PC-3 (cell line): ENCODE measurements at regions not wholly inside any gene's neighbourhood (a gene's known extent, or its start where the extent isn't known, plus 50 kb on each side); places are given as distances from the start of the nearest gene placed in this dataset.

Source experiments
- ATAC-seq: fragments of 200-7000 bp; cut with Tn5 transposase; 2 replicates; pipeline ENCODE4 v1.9.1; 2020; ENCODE audit warnings: mild to moderate bottlenecking, moderate library complexity
- BruUV-seq: library from RNA; stranded (reverse); fragments of 400-500 nt; replicated peaks from 2 replicates; lab custom pipeline; 2021; lab: Mats Ljungman, UMichigan
- CTCF ChIA-PET: fragments of 300-600 bp; sonication (Branson Sonifier 250); formaldehyde crosslinking; loops from one replicate; lab custom pipeline; 2022; ENCODE audit warnings: antibody characterized with exemption; lab: Charles Lee
- POLR2A ChIA-PET: fragments of 300-600 bp; sonication (Branson Sonifier 250); formaldehyde crosslinking; loops from one replicate; lab custom pipeline; 2022; ENCODE audit warnings: antibody characterized with exemption; ENCODE audit not compliant: unreplicated experiment; lab: Charles Lee
- DNase-seq: peaks from one replicate; pipeline ENCODE4 v3.0.0-alpha.2; 2015
- H2AFZ ChIP-seq: fragments of 300-600 bp; sonication (generic); 2 replicates; pipeline ENCODE4 v1.6.0; 2016; ENCODE audit warnings: antibody characterized with exemption, low read length
- H3F3A ChIP-seq: fragments of 300-600 bp; sonication (generic); one replicate; pipeline ENCODE4 v1.6.0; 2017; ENCODE audit warnings: antibody characterized with exemption, low read length, control low read depth, mild to moderate bottlenecking; ENCODE audit not compliant: unreplicated experiment
- H3K27ac ChIP-seq: fragments of 300-600 bp; sonication (generic); 2 replicates; pipeline ENCODE4 v1.5.1; 2016; ENCODE audit warnings: mild to moderate bottlenecking, low read length
- H3K27me3 ChIP-seq: fragments of 300-600 bp; sonication (generic); 2 replicates; pipeline ENCODE4 v1.6.1; 2016; ENCODE audit warnings: low read length, mixed read lengths
- H3K36me3 ChIP-seq: fragments of 300-600 bp; sonication (generic); 2 replicates; pipeline ENCODE4 v1.6.1; 2016; ENCODE audit warnings: low read depth, mixed run types, low read length, mixed read lengths
- H3K4me1 ChIP-seq: fragments of 300-600 bp; sonication (generic); 2 replicates; pipeline ENCODE4 v1.5.1; 2016; ENCODE audit warnings: low read length; ENCODE audit not compliant: insufficient read depth
- H3K4me2 ChIP-seq: fragments of 300-600 bp; sonication (generic); 2 replicates; pipeline ENCODE4 v1.6.0; 2016; ENCODE audit warnings: low read length
- H3K4me3 ChIP-seq: fragments of 300-600 bp; sonication (generic); 2 replicates; pipeline ENCODE4 v1.5.1; 2016; ENCODE audit warnings: mild to moderate bottlenecking, low read length, mixed read lengths
- H3K79me2 ChIP-seq: fragments of 300-600 bp; sonication (generic); 2 replicates; pipeline ENCODE4 v1.6.1; 2017; ENCODE audit warnings: low read length, mixed read lengths
- H3K9ac ChIP-seq: fragments of 300-600 bp; sonication (generic); 2 replicates; pipeline ENCODE4 v1.6.0; 2016; ENCODE audit warnings: mild to moderate bottlenecking, low read length
- H3K9me2 ChIP-seq: fragments of 300-600 bp; sonication (generic); replicated peaks from 2 replicates; pipeline ENCODE4 v1.6.1; 2016; ENCODE audit warnings: mixed run types, low read length, mixed read lengths
- H3K9me3 ChIP-seq: fragments of 300-600 bp; sonication (generic); 2 replicates; pipeline ENCODE4 v1.6.1; 2016; ENCODE audit warnings: low read length, mixed read lengths
- H4K20me1 ChIP-seq: fragments of 300-600 bp; sonication (generic); 2 replicates; pipeline ENCODE4 v1.6.1; 2016; ENCODE audit warnings: low read length, mixed read lengths
- CTCF ChIP-seq: fragments of 300-600 bp; sonication (generic); conservative IDR thresholded peaks from 2 replicates; pipeline ENCODE4 v1.5.1; 2017; ENCODE audit warnings: antibody characterized with exemption, low read depth, mild to moderate bottlenecking, low read length
- EZH2 ChIP-seq: fragments of 300-600 bp; sonication (generic); IDR thresholded peaks from one replicate; pipeline ENCODE4 v1.6.1; 2017; ENCODE audit warnings: antibody characterized with exemption, mild to moderate bottlenecking, low read length; ENCODE audit not compliant: unreplicated experiment
- EZH2phosphoT487 ChIP-seq: fragments of 300-600 bp; sonication (generic); IDR thresholded peaks from 2 replicates; pipeline ENCODE4 v1.6.1; 2018; ENCODE audit warnings: mild to moderate bottlenecking, antibody characterized with exemption, low read length, borderline replicate concordance
- intact Hi-C: fragments of 100-400 bp; cut with micrococcal nuclease; formaldehyde crosslinking; loops from 2 replicates; pipeline ENCODE4 v1.9.0; 2023

- DNase-seq: no peak
- Histone ChIP-seq H3K9me2 (0 out of 2 replicates have a peak, but pooled peaks cover 4% of the 10 kb centered on the region), H3K9ac (no peak overlapping the region), H2AFZ (no peak overlapping the region), H3F3A (no peaks in the 10 kb centered on the region), H3K36me3 (no peaks in the 10 kb centered on the region), H3K4me2 (no peak overlapping the region), H3K4me1 (no peaks in the 10 kb centered on the region), H3K79me2 (no peaks in the 10 kb centered on the region), H3K4me3 (no peak overlapping the region), H4K20me1 (no peaks in the 10 kb centered on the region), H3K27ac (no peak overlapping the region), H3K9me3 (no peaks in the 10 kb centered on the region), H3K27me3 (no peaks in the 10 kb centered on the region)
- ATAC-seq: no peak
- intact Hi-C loops: no loop called here
- no TSS peak for BruUV-seq
- ChIA-PET POLR2A (no interaction called here), CTCF (no interaction called here)
- TF ChIP-seq CTCF: no peak
- no peak for TF ChIP-seq EZH2phosphoT487
- no peak for TF ChIP-seq EZH2
Measured at GRCh38 chr3:99434190-99434589, 204.2 kb upstream of the COL8A1 start.

GRCh38 chr3:99430348-99431134, 207.9 kb upstream of the COL8A1 start:
- no peak overlapping the region for H2AFZ ChIP-seq
- no peak overlapping the region for H3K4me3 ChIP-seq
- TF ChIP-seq EZH2phosphoT487 (no peak), CTCF (no peak), EZH2 (no peak)
- ATAC-seq: no peak
- no peak for DNase-seq
- no peak overlapping the region for H3K4me2 ChIP-seq
- H3K9ac ChIP-seq: no peak overlapping the region
- no peaks in the 10 kb centered on the region for H3K36me3 ChIP-seq
- no peaks in the 10 kb centered on the region for H3K4me1 ChIP-seq
- H3K9me3 ChIP-seq: no peaks in the 10 kb centered on the region
- no peaks in the 10 kb centered on the region for H3K79me2 ChIP-seq
- no TSS peak for BruUV-seq
- no peak overlapping the region for H3K27ac ChIP-seq
- intact Hi-C loops: no loop called here
- POLR2A ChIA-PET: no interaction called here
- H4K20me1 ChIP-seq: no peaks in the 10 kb centered on the region
- H3F3A ChIP-seq: no peaks in the 10 kb centered on the region
- no peaks in the 10 kb centered on the region for H3K27me3 ChIP-seq
- 0 out of 2 replicates have a peak, but pooled peaks cover 4% of the 10 kb centered on the region for H3K9me2 ChIP-seq
- CTCF ChIA-PET: no interaction called here

GRCh38 chr3:99429502-99429901, 208.9 kb upstream of the COL8A1 start:
- TF ChIP-seq CTCF (no peak), EZH2phosphoT487 (no peak), EZH2 (no peak)
- POLR2A ChIA-PET: no interaction called here
- DNase-seq: no peak
- no peak for ATAC-seq
- Histone ChIP-seq H3K27ac (no peak overlapping the region), H4K20me1 (no peaks in the 10 kb centered on the region), H3K4me1 (no peaks in the 10 kb centered on the region), H3K27me3 (no peaks in the 10 kb centered on the region), H2AFZ (no peak overlapping the region), H3F3A (no peaks in the 10 kb centered on the region), H3K4me3 (no peak overlapping the region), H3K9me2 (0 out of 2 replicates have a peak, but pooled peaks cover 4% of the 10 kb centered on the region), H3K4me2 (no peak overlapping the region), H3K79me2 (no peaks in the 10 kb centered on the region), H3K9ac (no peak overlapping the region), H3K9me3 (no peaks in the 10 kb centered on the region), H3K36me3 (no peaks in the 10 kb centered on the region)
- CTCF ChIA-PET: no interaction called here
- intact Hi-C loops: no loop called here
- BruUV-seq: no TSS peak
